Fibroblast of the aortic adventitia (primary cell): ENCODE measurements at regions not wholly inside any gene's neighbourhood (a gene's known extent, or its start where the extent isn't known, plus 50 kb on each side); places are given as distances from the start of the nearest gene placed in this dataset.

Experiments
- DNase-seq: peaks from one replicate; pipeline ENCODE4 v3.0.0-alpha.2; 2010; ENCODE audit warnings: low read depth
- H3K4me3 ChIP-seq: 2 replicates; pipeline ENCODE4 v1.5.1; 2011; ENCODE audit warnings: low read depth, mild to moderate bottlenecking, control low read depth, low read length, moderate library complexity
- TF ChIP-seq, protein P1 (sequence below): IDR thresholded peaks from 2 replicates; pipeline ENCODE4 v1.5.1; 2011; ENCODE audit warnings: mild to moderate bottlenecking, low read length, control low read depth, inconsistent platforms; ENCODE audit not compliant: insufficient read depth

DNA sequence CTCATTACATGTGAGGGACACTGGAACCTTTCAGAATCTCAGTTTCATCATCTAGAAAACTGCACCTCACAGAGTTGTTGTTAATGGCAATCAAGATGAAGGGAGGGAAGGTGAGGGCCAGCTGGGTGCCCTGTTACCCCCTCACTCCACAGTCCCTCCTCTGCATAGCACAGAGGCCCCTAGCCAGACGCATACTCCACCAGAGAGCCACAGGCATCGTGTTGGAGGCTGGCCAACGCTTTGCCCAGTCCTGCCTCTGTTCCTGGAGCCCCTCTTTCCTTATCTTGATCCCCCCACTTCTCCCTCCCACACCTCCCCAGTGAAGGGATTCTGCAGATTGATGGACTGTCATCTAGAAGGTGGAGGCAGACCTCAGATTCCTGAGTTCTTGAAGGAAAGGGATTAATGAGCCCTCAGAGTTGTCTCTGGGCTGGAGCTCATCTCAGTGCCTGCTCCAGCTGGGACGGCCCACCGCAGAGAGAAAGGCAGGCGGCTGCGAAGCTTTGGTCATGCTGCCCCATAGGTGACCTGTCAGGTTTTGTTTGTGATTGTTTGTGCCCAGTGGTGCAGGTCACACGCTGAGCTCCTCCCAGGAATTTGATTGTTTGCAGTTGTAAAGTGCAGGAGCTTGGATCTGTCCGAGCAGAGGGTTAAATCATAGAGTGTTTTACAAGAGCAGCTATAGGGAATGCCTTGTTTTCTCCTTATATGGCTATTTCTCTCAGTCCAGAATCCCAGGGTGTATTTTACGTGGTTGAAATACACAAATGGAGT, 487.3 kb downstream of the CCDC171 start:
- no peak overlapping the region for H3K4me3 ChIP-seq
- TF ChIP-seq, protein P1, sequence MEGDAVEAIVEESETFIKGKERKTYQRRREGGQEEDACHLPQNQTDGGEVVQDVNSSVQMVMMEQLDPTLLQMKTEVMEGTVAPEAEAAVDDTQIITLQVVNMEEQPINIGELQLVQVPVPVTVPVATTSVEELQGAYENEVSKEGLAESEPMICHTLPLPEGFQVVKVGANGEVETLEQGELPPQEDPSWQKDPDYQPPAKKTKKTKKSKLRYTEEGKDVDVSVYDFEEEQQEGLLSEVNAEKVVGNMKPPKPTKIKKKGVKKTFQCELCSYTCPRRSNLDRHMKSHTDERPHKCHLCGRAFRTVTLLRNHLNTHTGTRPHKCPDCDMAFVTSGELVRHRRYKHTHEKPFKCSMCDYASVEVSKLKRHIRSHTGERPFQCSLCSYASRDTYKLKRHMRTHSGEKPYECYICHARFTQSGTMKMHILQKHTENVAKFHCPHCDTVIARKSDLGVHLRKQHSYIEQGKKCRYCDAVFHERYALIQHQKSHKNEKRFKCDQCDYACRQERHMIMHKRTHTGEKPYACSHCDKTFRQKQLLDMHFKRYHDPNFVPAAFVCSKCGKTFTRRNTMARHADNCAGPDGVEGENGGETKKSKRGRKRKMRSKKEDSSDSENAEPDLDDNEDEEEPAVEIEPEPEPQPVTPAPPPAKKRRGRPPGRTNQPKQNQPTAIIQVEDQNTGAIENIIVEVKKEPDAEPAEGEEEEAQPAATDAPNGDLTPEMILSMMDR, result no peak
- no peak for DNase-seq

DNA sequence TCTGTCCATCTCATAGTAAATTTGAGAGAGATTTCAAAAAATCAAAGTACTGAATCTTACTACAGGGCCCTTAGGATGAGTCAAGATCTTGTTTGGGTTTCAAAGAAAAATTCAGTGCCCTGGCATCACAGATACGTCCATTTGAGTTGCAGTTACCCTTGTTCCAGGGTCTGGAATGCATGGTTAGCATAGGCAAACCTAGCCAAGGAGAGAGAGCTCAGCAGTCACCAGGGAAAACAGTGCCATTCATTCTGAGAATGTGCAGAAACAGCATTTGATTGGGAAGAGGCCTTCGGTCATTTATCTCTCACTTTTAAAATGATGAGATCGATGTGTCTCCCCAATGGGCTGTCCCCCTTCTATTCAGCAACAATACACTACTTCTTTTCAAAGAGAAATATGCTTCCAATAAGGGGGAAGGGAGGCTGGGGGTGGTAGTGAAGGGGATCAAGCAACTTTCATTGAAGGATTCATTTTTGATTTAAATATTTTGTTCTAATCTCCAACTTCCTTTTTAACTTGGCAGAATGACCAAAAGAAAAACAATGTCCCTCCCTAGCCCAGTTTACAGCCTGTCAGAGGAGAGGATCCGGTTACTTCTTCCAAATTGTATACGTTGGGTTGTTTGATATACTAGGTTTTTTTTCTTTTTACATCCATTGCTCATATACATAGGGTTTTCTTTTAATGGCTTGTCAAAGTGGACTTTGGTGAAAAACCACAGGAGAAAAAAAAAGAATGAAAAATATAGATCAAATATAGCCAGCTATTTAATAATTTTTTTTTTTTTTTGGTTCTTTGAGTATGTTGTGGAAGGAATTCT, 491.1 kb downstream of the CCDC171 start:
- TF ChIP-seq, protein P1, result no peak
- peak; percentile 56 for DNase-seq
- H3K4me3 ChIP-seq, result no peak overlapping the region

DNA sequence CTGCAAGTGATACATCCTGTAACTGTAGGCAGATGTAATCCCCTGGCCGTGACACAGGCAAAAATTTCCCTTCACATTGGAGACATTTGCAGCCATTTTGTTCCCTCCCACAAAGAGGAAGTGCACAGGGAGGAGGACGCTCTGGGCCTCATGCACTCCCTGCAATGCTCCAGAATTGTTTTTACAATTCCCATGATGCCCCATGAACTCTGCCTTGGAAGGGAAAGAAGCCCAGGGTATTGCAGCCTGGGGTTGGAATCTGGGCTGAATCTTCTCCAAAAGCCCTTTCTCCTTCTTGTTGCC, 491.7 kb downstream of the CCDC171 start:
- TF ChIP-seq, protein P1, result no peak
- peak; percentile 11 for DNase-seq
- H3K4me3 ChIP-seq, result no peak overlapping the region

DNA sequence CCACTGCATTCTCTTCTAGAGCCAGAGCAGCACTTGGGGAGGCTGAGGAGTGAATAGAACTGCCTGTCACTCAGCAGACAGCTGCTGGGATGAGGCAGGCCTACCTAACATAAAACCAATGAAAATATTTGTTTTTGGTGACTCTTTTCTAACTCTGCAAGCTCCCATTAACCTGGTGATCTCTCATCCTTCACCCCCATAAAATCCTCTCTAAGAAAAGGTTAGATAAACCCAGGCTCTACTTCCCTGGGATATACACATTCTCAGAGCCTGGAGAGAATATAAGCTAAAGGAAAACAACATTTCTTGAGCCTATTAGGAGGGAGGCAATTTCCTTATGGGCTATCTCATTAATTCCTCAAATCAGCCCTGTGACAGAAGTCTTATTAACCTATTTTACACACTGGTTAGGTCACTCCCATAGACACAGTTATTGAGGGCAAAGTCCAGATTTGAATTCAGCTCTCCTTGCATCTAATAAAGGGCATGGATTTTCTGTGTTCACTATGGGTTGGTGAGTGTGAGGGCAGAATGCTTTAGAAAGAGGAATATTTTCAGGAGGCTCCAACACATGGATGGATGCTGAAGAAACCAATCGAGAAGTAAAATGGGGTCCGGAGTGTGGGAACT, 492.9 kb downstream of the CCDC171 start:
- no peak overlapping the region for H3K4me3 ChIP-seq
- TF ChIP-seq, protein P1, result no peak
- DNase-seq, result no peak

DNA sequence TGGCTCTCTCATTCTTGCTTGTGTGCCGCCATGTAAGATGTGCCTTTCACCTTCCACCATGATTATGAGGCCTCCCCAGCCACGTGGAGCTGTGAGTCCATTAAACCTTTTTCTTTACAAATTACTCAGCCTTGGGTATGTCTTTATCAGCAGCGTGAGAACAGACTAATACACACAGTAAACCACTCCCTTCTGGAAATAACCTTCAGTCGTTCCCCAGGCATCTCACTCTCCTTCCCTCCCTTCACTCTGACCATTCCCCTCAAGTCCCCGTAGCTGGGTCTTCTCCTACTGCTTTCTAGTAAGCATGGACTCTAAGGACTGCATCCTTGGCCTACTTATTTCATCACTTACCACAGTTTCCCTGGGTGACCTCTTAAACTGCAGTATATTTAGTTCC, 493.9 kb downstream of the CCDC171 start:
- no peak overlapping the region for H3K4me3 ChIP-seq
- no peak for DNase-seq
- TF ChIP-seq, protein P1, result no peak

DNA sequence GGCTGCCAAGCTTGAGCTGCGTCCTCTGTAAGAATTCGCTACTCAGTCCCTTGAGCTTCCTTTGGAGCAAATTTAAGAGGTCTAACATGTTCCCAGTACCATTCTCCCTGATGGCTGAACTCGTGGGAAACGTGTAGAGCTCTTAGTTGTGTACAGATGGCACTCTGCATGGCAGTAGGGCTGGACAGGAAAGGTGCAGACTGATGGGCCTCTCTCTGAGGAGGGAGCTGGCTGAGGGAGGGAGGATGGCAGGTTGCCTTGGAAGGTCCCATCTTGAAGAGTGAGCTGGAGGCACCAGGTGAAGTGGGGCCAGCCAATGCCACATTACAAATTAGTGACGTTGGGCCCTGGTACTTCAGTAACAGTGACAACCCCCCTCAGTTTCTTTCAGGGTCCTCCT, 495.3 kb downstream of the CCDC171 start:
- H3K4me3 ChIP-seq, result no peak overlapping the region
- TF ChIP-seq, protein P1, result no peak
- DNase-seq, result no peak
